GM21381 (cell line): ENCODE measurements at regions not wholly inside any gene's neighbourhood (a gene's known extent, or its start where the extent isn't known, plus 50 kb on each side); places are given as distances from the start of the nearest gene placed in this dataset.
"Not testable (repeated sequence)": the region's sequence is repeated elsewhere in the genome, so short reads cannot be mapped to it uniquely, and the experiment has no call there.

ENCODE experiments used
- ATAC-seq: cut with Tn5 transposase; IDR thresholded peaks from one replicate; pipeline ENCODE4 v1.9.1; 2021; ENCODE audit warnings: mild to moderate bottlenecking, moderate library complexity; ENCODE audit not compliant: unreplicated experiment

- no peak for ATAC-seq
Observed at GRCh38 chr12:25424211-25424731, 128.8 kb downstream of the LMNTD1 start.

- ATAC-seq, result no peak
Observed at GRCh38 chr12:25423355-25424050, 129.6 kb downstream of the LMNTD1 start.

GRCh38 chr12:25422241-25422640, 130.8 kb downstream of the LMNTD1 start:
- no peak for ATAC-seq

- no peak for ATAC-seq
Observed at GRCh38 chr12:25421651-25422167, 131.4 kb downstream of the LMNTD1 start.

GRCh38 chr12:25420116-25420515, 133.0 kb downstream of the LMNTD1 start:
- ATAC-seq, result no peak

GRCh38 chr12:25419595-25419994, 133.5 kb downstream of the LMNTD1 start:
- no peak for ATAC-seq

GRCh38 chr12:25417071-25417470, 136.0 kb downstream of the LMNTD1 start:
- ATAC-seq, result no peak

- ATAC-seq, result no peak
Observed at GRCh38 chr12:25416516-25416915, 136.6 kb downstream of the LMNTD1 start.

GRCh38 chr12:25415004-25415403, 138.1 kb downstream of the LMNTD1 start:
- no peak for ATAC-seq

GRCh38 chr12:25412735-25413134, 140.3 kb downstream of the LMNTD1 start:
- ATAC-seq, result no peak

- no peak for ATAC-seq
Observed at GRCh38 chr12:25404955-25405354, 148.1 kb downstream of the LMNTD1 start.

GRCh38 chr12:25401547-25402345, 151.0 kb upstream of the KRAS start:
- ATAC-seq, result no peak

- ATAC-seq, result no peak
Observed at GRCh38 chr12:25397001-25397400, 146.3 kb upstream of the KRAS start.

GRCh38 chr12:25395227-25395626, 144.5 kb upstream of the KRAS start:
- no peak for ATAC-seq

- not testable (repeated sequence) for ATAC-seq
Observed at GRCh38 chr12:25394775-25395174, 144.0 kb upstream of the KRAS start.

- ATAC-seq, result no peak
Observed at GRCh38 chr12:25394025-25394424, 143.3 kb upstream of the KRAS start.

- ATAC-seq, result not testable (repeated sequence)
Observed at GRCh38 chr12:25391346-25391745, 140.6 kb upstream of the KRAS start.

- ATAC-seq, result no peak
Observed at GRCh38 chr12:25388183-25388582, 137.5 kb upstream of the KRAS start.

- no peak for ATAC-seq
Observed at GRCh38 chr12:25387732-25388050, 137.0 kb upstream of the KRAS start.

GRCh38 chr12:25386831-25387731, 136.4 kb upstream of the KRAS start:
- peak; percentile 17 for ATAC-seq

- ATAC-seq, result no peak
Observed at GRCh38 chr12:25384893-25385248, 134.1 kb upstream of the KRAS start.
